ENCODE measurements at regions not wholly inside any gene's neighbourhood (a gene's known extent, or its start where the extent isn't known, plus 50 kb on each side); places are given as distances from the start of the nearest gene placed in this dataset.
"Not testable (repeated sequence)": the region's sequence is repeated elsewhere in the genome, so short reads cannot be mapped to it uniquely, and the experiment has no call there.

- Mint-ChIP-seq H3K4me1 (no peaks in the 10 kb centered on the region), H3K27ac (no peak overlapping the region), H3K27me3 (no peaks in the 10 kb centered on the region), H3K4me3 (no peak overlapping the region), H3K9me3 (peaks cover 0 to 9% of the 10 kb centered on the region in 2 donors)
- ATAC-seq: no peak
- DNase-seq: no peak
Measured at GRCh38 chr13:103487841-103488240, 421.6 kb upstream of the SLC10A2 start.

GRCh38 chr13:103473081-103473480 is 406.9 kb upstream of the SLC10A2 start:
- Mint-ChIP-seq H3K4me3 (no peak overlapping the region), H3K9me3 (peaks cover 0 to 5% of the 10 kb centered on the region in 2 donors), H3K27ac (no peak overlapping the region), H3K27me3 (no peaks in the 10 kb centered on the region), H3K4me1 (no peaks in the 10 kb centered on the region)
- DNase-seq (no peak), ATAC-seq (no peak)

- DNase-seq (no peak), ATAC-seq (no peak)
- peaks cover 0 to 1% of the 10 kb centered on the region in 2 donors for H3K9me3 Mint-ChIP-seq
- H3K27ac Mint-ChIP-seq: no peak overlapping the region
- H3K4me1 Mint-ChIP-seq: no peaks in the 10 kb centered on the region
- no peaks in the 10 kb centered on the region for H3K27me3 Mint-ChIP-seq
- H3K4me3 Mint-ChIP-seq: no peak overlapping the region
Measured at GRCh38 chr13:103471896-103472295, 405.7 kb upstream of the SLC10A2 start.

- no peak overlapping the region for H3K27ac Mint-ChIP-seq
- H3K9me3 Mint-ChIP-seq: no peaks in the 10 kb centered on the region
- ATAC-seq: no peak
- no peaks in the 10 kb centered on the region for H3K27me3 Mint-ChIP-seq
- H3K4me1 Mint-ChIP-seq: no peaks in the 10 kb centered on the region
- no peak overlapping the region for H3K4me3 Mint-ChIP-seq
- DNase-seq: no peak
Measured at GRCh38 chr13:103469771-103470170, 403.6 kb upstream of the SLC10A2 start.

- no peaks in the 10 kb centered on the region for H3K9me3 Mint-ChIP-seq
- H3K27me3 Mint-ChIP-seq: no peaks in the 10 kb centered on the region
- no peaks in the 10 kb centered on the region for H3K4me1 Mint-ChIP-seq
- no peak overlapping the region for H3K27ac Mint-ChIP-seq
- no peak overlapping the region for H3K4me3 Mint-ChIP-seq
- DNase-seq (no peak), ATAC-seq (no peak)
Measured at GRCh38 chr13:103466761-103467160, 400.5 kb upstream of the SLC10A2 start.

- not testable (repeated sequence) for DNase-seq, H3K4me3 Mint-ChIP-seq, H3K4me1 Mint-ChIP-seq, H3K27ac Mint-ChIP-seq, H3K27me3 Mint-ChIP-seq, H3K9me3 Mint-ChIP-seq, ATAC-seq
Measured at GRCh38 chr13:103460246-103460645, 394.0 kb upstream of the SLC10A2 start.

- not testable (repeated sequence) for H3K4me1 Mint-ChIP-seq, ATAC-seq, DNase-seq, H3K9me3 Mint-ChIP-seq, H3K27me3 Mint-ChIP-seq, H3K4me3 Mint-ChIP-seq, H3K27ac Mint-ChIP-seq
Measured at GRCh38 chr13:103457050-103457449, 390.8 kb upstream of the SLC10A2 start.

- no peaks in the 10 kb centered on the region for H3K4me1 Mint-ChIP-seq
- DNase-seq (no peak), ATAC-seq (no peak)
- H3K4me3 Mint-ChIP-seq: no peak overlapping the region
- no peak overlapping the region for H3K27ac Mint-ChIP-seq
- no peaks in the 10 kb centered on the region for H3K27me3 Mint-ChIP-seq
- H3K9me3 Mint-ChIP-seq: no peaks in the 10 kb centered on the region
Measured at GRCh38 chr13:103451656-103452055, 385.4 kb upstream of the SLC10A2 start.

- H3K27me3 Mint-ChIP-seq: no peaks in the 10 kb centered on the region
- no peak for DNase-seq
- no peaks in the 10 kb centered on the region for H3K4me1 Mint-ChIP-seq
- H3K9me3 Mint-ChIP-seq: no peaks in the 10 kb centered on the region
- no peak overlapping the region for H3K4me3 Mint-ChIP-seq
- no peak for ATAC-seq
- H3K27ac Mint-ChIP-seq: no peak overlapping the region
Measured at GRCh38 chr13:103443604-103444003, 377.4 kb upstream of the SLC10A2 start.

GRCh38 chr13:103437651-103438050 is 371.4 kb upstream of the SLC10A2 start:
- H3K9me3 Mint-ChIP-seq: no peaks in the 10 kb centered on the region
- no peaks in the 10 kb centered on the region for H3K27me3 Mint-ChIP-seq
- no peak overlapping the region for H3K27ac Mint-ChIP-seq
- H3K4me1 Mint-ChIP-seq: no peaks in the 10 kb centered on the region
- no peak for DNase-seq
- no peak for ATAC-seq
- H3K4me3 Mint-ChIP-seq: no peak overlapping the region

GRCh38 chr13:103436057-103436654 is 369.9 kb upstream of the SLC10A2 start:
- no peaks in the 10 kb centered on the region for H3K27me3 Mint-ChIP-seq
- no peaks in the 10 kb centered on the region for H3K9me3 Mint-ChIP-seq
- no peaks in the 10 kb centered on the region for H3K4me1 Mint-ChIP-seq
- DNase-seq (no peak), ATAC-seq (no peak)
- no peak overlapping the region for H3K27ac Mint-ChIP-seq
- H3K4me3 Mint-ChIP-seq: no peak overlapping the region

GRCh38 chr13:103431856-103432255 is 365.6 kb upstream of the SLC10A2 start:
- Mint-ChIP-seq H3K4me3 (no peak overlapping the region), H3K9me3 (peaks cover 0 to 15% of the 10 kb centered on the region in 2 donors), H3K27ac (no peak overlapping the region), H3K27me3 (no peaks in the 10 kb centered on the region), H3K4me1 (no peaks in the 10 kb centered on the region)
- DNase-seq (no peak), ATAC-seq (no peak)

- DNase-seq (no peak), ATAC-seq (no peak)
- Mint-ChIP-seq H3K4me1 (no peaks in the 10 kb centered on the region), H3K27ac (no peak overlapping the region), H3K4me3 (no peak overlapping the region), H3K27me3 (no peaks in the 10 kb centered on the region), H3K9me3 (peaks cover 0 to 15% of the 10 kb centered on the region in 2 donors)
Measured at GRCh38 chr13:103430368-103430767, 364.2 kb upstream of the SLC10A2 start.

- Mint-ChIP-seq H3K4me3 (no peak overlapping the region), H3K27ac (no peak overlapping the region), H3K9me3 (no peaks in the 10 kb centered on the region), H3K27me3 (no peaks in the 10 kb centered on the region), H3K4me1 (no peaks in the 10 kb centered on the region)
- DNase-seq: no peak
- ATAC-seq: no peak
Measured at GRCh38 chr13:103410002-103410401, 343.8 kb upstream of the SLC10A2 start.

- H3K4me3 Mint-ChIP-seq: no peak overlapping the region
- peaks cover 0 to 4% of the 10 kb centered on the region in 2 donors for H3K9me3 Mint-ChIP-seq
- ATAC-seq (no peak), DNase-seq (no peak)
- H3K27ac Mint-ChIP-seq: no peak overlapping the region
- H3K27me3 Mint-ChIP-seq: no peaks in the 10 kb centered on the region
- no peaks in the 10 kb centered on the region for H3K4me1 Mint-ChIP-seq
Measured at GRCh38 chr13:103406967-103407366, 340.8 kb upstream of the SLC10A2 start.

- H3K9me3 Mint-ChIP-seq: peaks cover 0 to 4% of the 10 kb centered on the region in 2 donors
Measured at GRCh38 chr13:103405297-103405696, 339.1 kb upstream of the SLC10A2 start.

GRCh38 chr13:103403814-103404213 is 337.6 kb upstream of the SLC10A2 start:
- H3K27me3 Mint-ChIP-seq: no peaks in the 10 kb centered on the region
- no peak overlapping the region for H3K27ac Mint-ChIP-seq
- ATAC-seq: no peak
- DNase-seq: no peak
- peaks cover 0 to 4% of the 10 kb centered on the region in 2 donors for H3K9me3 Mint-ChIP-seq
- H3K4me1 Mint-ChIP-seq: no peaks in the 10 kb centered on the region
- no peak overlapping the region for H3K4me3 Mint-ChIP-seq

More at GRCh38 chr13:103405297-103405696, 339.1 kb upstream of the SLC10A2 start:
- H3K4me3 Mint-ChIP-seq: no peak overlapping the region
- H3K4me1 Mint-ChIP-seq: no peaks in the 10 kb centered on the region
- H3K27ac Mint-ChIP-seq: no peak overlapping the region
- ATAC-seq: no peak
- DNase-seq: no peak
- no peaks in the 10 kb centered on the region for H3K27me3 Mint-ChIP-seq

All from stimulated activated naive CD8-positive, alpha-beta T cell treated with anti-CD3 and anti-CD28 coated beads, Interleukin-15, amount 100 ng/mL, for 72 hours (primary cell).